SK-N-SH (cell line): ENCODE measurements at regions not wholly inside any gene's neighbourhood (a gene's known extent, or its start where the extent isn't known, plus 50 kb on each side); places are given as distances from the start of the nearest gene placed in this dataset.

ENCODE experiments used
- JUND ChIP-seq: IDR thresholded peaks from 2 replicates; pipeline ENCODE4 v1.4.0; 2012
- RCOR1 ChIP-seq: fragments of 150-350 bp; IDR thresholded peaks from 2 replicates; pipeline ENCODE4 v1.6.1; 2017; ENCODE audit warnings: antibody characterized with exemption, low read length

GRCh38 chr6:144951730-144952437, 666.7 kb downstream of the UTRN start:
- TF ChIP-seq RCOR1 (no peak), JUND (no peak)
